ENCODE measurements at regions not wholly inside any gene's neighbourhood (a gene's known extent, or its start where the extent isn't known, plus 50 kb on each side); places are given as distances from the start of the nearest gene placed in this dataset.

DNA sequence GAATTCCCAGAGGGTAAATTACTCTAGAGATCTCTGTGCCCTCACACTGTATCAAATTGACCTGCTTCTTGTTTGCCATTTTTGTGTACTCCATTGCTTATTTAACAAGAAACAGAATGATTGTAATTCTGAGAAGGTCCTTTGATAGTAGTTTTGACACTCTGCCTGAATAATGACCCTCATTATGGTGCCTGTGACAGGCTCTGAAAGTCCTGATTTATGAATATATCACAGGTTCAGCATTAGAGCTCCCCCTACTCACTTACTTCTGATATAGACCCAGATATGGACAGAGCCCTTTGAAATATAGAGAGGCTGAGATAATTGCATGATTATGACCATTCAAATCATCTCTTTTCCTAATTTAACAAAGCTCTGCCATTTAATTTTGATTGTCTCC lies 465.2 kb downstream of the MDFIC start:
- DNase-seq (ENCODE audit: low read depth): no peak
- TF ChIP-seq, protein P1, sequence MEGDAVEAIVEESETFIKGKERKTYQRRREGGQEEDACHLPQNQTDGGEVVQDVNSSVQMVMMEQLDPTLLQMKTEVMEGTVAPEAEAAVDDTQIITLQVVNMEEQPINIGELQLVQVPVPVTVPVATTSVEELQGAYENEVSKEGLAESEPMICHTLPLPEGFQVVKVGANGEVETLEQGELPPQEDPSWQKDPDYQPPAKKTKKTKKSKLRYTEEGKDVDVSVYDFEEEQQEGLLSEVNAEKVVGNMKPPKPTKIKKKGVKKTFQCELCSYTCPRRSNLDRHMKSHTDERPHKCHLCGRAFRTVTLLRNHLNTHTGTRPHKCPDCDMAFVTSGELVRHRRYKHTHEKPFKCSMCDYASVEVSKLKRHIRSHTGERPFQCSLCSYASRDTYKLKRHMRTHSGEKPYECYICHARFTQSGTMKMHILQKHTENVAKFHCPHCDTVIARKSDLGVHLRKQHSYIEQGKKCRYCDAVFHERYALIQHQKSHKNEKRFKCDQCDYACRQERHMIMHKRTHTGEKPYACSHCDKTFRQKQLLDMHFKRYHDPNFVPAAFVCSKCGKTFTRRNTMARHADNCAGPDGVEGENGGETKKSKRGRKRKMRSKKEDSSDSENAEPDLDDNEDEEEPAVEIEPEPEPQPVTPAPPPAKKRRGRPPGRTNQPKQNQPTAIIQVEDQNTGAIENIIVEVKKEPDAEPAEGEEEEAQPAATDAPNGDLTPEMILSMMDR (IDR thresholded peaks at IDR 0.05; ENCODE audit: insufficient read depth, low read length, poor library complexity, severe bottlenecking): no peak
- Histone ChIP-seq H3K36me3 (ENCODE audit: control insufficient read depth, insufficient read depth, low read length) (no peaks in the 10 kb centered on the region), H3K4me3 (ENCODE audit: low read depth, low read length) (no peak overlapping the region), H3K27me3 (ENCODE audit: control insufficient read depth, insufficient read depth, low read length) (no peaks in the 10 kb centered on the region)

DNA sequence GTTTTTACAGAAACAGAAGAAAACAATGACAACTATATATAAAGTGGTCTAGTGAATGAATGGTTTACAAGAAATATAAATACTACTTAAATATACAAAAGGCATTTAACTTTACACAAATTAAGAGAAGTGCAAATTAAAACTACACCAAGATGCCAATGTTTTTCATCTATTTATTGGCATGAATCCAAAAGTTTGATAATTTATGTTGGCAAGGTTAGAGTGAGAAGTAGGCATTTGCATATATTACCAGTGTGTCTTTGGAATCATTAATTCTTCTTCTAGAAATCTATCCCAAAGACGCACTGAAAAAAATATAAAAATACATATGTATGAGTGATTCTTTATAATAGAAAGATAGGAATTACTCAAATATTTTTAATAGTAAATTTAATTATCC lies 457.4 kb downstream of the MDFIC start:
- Histone ChIP-seq H3K27me3 (ENCODE audit: control insufficient read depth, insufficient read depth, low read length) (no peaks in the 10 kb centered on the region), H3K36me3 (ENCODE audit: control insufficient read depth, insufficient read depth, low read length) (no peaks in the 10 kb centered on the region), H3K4me3 (ENCODE audit: low read depth, low read length) (no peak overlapping the region)
- TF ChIP-seq, protein P1 (IDR thresholded peaks at IDR 0.05; ENCODE audit: insufficient read depth, low read length, poor library complexity, severe bottlenecking): no peak
- DNase-seq (ENCODE audit: low read depth): no peak

DNA sequence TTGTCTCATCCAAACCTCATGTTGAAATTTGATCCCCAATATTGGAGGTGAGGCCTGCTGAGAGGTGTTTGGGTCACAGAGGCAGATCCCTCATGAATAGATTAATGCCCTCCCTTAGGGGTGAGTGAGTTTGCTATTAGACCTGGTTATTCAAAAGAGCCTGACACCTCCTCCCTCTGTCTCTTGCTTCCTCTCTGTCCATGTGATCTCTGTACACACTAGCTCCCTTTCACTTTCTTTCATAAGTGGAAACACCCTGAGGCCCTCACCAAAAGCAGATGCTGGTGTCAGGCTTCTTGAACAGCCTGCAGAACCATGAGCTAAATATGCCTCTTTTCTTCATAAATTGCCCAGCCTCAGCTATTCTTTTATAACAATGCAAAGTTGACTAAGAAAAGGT lies 447.1 kb downstream of the MDFIC start:
- Histone ChIP-seq H3K36me3 (ENCODE audit: control insufficient read depth, insufficient read depth, low read length) (no peaks in the 10 kb centered on the region), H3K4me3 (ENCODE audit: low read depth, low read length) (no peak overlapping the region), H3K27me3 (ENCODE audit: control insufficient read depth, insufficient read depth, low read length) (no peaks in the 10 kb centered on the region)
- DNase-seq (ENCODE audit: low read depth): no peak
- TF ChIP-seq, protein P1 (IDR thresholded peaks at IDR 0.05; ENCODE audit: insufficient read depth, low read length, poor library complexity, severe bottlenecking): no peak

DNA sequence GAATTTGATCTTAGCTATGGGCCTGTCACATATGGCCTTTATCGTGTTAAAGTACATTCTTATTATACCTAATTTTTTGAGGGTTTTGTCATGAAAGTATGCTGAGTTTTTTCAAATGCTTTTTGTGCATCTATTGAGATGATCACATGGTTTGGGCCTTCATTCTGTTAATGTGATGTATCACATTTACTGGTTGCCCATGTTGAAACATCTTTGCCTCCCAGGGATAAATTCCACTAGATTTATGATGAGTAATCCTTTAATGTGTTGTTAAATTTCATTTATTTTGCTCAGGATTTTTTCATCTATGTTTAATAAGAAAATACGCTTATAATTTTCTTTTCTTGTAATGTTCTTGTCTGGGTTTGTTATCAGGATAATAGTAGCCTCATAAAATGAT lies 442.0 kb downstream of the MDFIC start:
- no peaks in the 10 kb centered on the region for H3K36me3 ChIP-seq (ENCODE audit: control insufficient read depth, insufficient read depth, low read length)
- H3K4me3 ChIP-seq (ENCODE audit: low read depth, low read length): no peak overlapping the region
- no peak for DNase-seq (ENCODE audit: low read depth)
- TF ChIP-seq, protein P1 (IDR thresholded peaks at IDR 0.05; ENCODE audit: insufficient read depth, low read length, poor library complexity, severe bottlenecking): no peak
- no peaks in the 10 kb centered on the region for H3K27me3 ChIP-seq (ENCODE audit: control insufficient read depth, insufficient read depth, low read length)

DNA sequence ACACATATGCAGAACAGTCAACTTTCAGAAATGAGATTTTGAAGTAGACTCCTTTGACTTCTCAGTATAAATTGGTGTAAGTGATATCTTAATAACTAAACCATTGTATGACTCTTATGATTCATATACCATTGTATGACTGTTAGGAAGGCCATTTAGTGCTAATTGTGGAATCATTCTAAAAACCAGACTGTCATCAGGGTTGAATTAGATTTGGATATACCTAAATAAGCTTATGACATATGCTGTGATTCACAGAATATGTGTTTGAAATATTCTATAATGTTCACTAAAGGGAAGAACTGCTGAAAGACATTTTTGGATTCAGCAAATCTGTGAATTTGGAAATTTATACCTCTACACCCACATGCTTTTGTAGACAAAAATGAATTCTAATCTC lies 438.1 kb downstream of the MDFIC start:
- TF ChIP-seq, protein P1 (IDR thresholded peaks at IDR 0.05; ENCODE audit: insufficient read depth, low read length, poor library complexity, severe bottlenecking): no peak
- Histone ChIP-seq H3K4me3 (ENCODE audit: low read depth, low read length) (no peak overlapping the region), H3K36me3 (ENCODE audit: control insufficient read depth, insufficient read depth, low read length) (no peaks in the 10 kb centered on the region), H3K27me3 (ENCODE audit: control insufficient read depth, insufficient read depth, low read length) (no peaks in the 10 kb centered on the region)
- no peak for DNase-seq (ENCODE audit: low read depth)

DNA sequence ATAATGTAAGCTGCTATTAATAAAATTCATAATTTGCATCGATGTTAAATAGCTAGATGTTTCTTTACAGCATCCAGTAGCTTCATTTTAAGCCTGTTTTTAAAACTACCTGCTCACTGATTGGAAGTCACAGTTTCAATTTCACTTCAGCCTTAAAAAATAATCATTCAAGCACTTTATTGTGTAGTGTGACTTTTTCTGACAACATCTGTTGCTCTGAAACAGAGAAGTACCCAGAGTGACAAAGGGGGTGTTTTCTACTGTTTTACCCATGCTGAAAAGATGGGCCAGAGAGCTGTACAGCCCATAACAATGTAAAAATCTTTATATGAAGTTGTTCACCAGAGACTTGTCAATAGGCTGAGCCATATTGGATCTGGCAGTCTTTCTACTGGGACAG lies 437.2 kb downstream of the MDFIC start:
- DNase-seq (ENCODE audit: low read depth): no peak
- TF ChIP-seq, protein P1 (IDR thresholded peaks at IDR 0.05; ENCODE audit: insufficient read depth, low read length, poor library complexity, severe bottlenecking): no peak
- Histone ChIP-seq H3K36me3 (ENCODE audit: control insufficient read depth, insufficient read depth, low read length) (no peaks in the 10 kb centered on the region), H3K4me3 (ENCODE audit: low read depth, low read length) (no peak overlapping the region), H3K27me3 (ENCODE audit: control insufficient read depth, insufficient read depth, low read length) (no peaks in the 10 kb centered on the region)
